ENCODE measurements at regions not wholly inside any gene's neighbourhood (a gene's known extent, or its start where the extent isn't known, plus 50 kb on each side); places are given as distances from the start of the nearest gene placed in this dataset.

DNA sequence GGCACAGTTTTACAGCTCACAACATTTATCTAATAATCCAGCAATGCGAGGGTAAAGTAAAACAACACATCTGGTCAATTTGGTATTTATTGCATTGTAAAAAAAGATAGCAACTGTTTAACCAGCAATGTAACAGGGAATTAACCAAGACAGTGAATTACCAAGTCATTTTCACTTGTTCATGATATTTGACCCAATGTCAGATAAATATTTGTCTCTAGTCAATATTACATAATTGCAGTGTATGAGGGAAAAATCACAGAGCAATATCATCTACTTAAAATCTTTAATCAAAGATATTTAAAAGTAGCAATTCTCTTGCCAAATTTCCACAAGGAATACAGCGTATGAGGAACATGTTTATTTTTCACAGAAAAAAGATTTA is 1265.1 kb upstream of the CHAC2 start (continued):
- TF ChIP-seq ZNF488 (tag by site-specific recombination; IDR thresholded peaks at IDR 0.05) = no peak
- no peak for TF ChIP-seq SCRT2 (tag by site-specific recombination; IDR thresholded peaks at IDR 0.05)
- TF ChIP-seq, protein P1, sequence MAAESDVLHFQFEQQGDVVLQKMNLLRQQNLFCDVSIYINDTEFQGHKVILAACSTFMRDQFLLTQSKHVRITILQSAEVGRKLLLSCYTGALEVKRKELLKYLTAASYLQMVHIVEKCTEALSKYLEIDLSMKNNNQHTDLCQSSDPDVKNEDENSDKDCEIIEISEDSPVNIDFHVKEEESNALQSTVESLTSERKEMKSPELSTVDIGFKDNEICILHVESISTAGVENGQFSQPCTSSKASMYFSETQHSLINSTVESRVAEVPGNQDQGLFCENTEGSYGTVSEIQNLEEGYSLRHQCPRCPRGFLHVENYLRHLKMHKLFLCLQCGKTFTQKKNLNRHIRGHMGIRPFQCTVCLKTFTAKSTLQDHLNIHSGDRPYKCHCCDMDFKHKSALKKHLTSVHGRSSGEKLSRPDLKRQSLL (tag by site-specific recombination; IDR thresholded peaks at IDR 0.05) = no peak
- no peak for TF ChIP-seq ZNF654 (tag by site-specific recombination; IDR thresholded peaks at IDR 0.05; ENCODE audit: low read depth)
- TF ChIP-seq, protein P2, sequence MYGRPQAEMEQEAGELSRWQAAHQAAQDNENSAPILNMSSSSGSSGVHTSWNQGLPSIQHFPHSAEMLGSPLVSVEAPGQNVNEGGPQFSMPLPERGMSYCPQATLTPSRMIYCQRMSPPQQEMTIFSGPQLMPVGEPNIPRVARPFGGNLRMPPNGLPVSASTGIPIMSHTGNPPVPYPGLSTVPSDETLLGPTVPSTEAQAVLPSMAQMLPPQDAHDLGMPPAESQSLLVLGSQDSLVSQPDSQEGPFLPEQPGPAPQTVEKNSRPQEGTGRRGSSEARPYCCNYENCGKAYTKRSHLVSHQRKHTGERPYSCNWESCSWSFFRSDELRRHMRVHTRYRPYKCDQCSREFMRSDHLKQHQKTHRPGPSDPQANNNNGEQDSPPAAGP (tag by site-specific recombination; IDR thresholded peaks at IDR 0.05) = no peak
- no peak for TF ChIP-seq SP3 (tag by site-specific recombination; IDR thresholded peaks at IDR 0.05)
- no peak for TF ChIP-seq MEIS1 (CRISPR knock-in tag; IDR thresholded peaks at IDR 0.05; ENCODE audit: borderline replicate concordance)
- no peak for TF ChIP-seq ZNF140 (tag by site-specific recombination; IDR thresholded peaks at IDR 0.05)

DNA sequence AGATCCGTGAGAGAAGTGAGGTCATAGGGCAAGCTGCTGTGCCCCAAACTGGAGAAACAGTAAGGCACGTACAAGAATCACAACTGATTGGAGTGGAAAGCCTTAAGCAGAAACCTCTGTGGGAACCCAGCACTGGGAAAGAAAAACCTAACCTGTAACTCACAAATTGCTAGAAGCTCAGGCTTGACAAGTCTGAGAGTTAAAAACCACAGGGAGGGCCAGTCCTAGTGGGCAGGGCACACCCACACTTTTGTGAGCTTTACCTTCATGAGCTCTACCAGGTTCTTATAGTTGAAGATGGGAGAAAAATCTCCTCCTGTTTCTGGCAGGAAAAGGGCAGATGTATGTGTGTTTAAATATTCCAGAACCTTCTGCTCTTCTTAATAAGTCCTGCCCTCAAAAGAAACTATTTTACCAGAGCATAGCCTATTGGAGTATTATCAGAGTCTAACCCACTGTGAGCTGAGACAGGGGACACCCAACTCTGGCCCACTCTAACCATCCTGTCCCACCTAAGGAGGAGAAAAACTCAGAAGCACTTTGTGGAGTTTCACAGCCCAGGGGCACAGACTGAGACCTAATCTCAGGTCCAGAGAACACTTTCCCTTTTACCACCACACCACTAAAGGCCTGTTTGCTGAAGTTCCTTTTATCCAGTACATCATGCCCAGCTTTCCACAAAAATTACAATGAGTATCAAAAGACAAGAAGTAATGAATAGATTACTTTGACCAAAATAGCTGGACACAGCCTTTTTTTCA is 1265.7 kb upstream of the CHAC2 start:
- ChIA-PET POLR2A (no interaction called here), CTCF (no interaction called here)
- no peaks in the 10 kb centered on the region for H3K4me1 ChIP-seq (ENCODE audit: control insufficient read depth, insufficient read depth, low read length)
- no peak overlapping the region for H3K27ac ChIP-seq (ENCODE audit: extremely low read depth, low read depth, low read length)
- no peaks in the 10 kb centered on the region for H3K36me3 ChIP-seq (ENCODE audit: control insufficient read depth in 2 of 2, insufficient read depth in 1 of 2, low read length in 2 of 2)
- H3K9me3 ChIP-seq (ENCODE audit: control insufficient read depth, insufficient read depth, low read depth, low read length) = no peaks in the 10 kb centered on the region
- TF ChIP-seq ZNF366 (tag by site-specific recombination; conservative IDR thresholded peaks at IDR 0.05) (no peak), ZNF677 (tag by site-specific recombination; IDR thresholded peaks at IDR 0.05) (no peak), ZNF140 (tag by site-specific recombination; IDR thresholded peaks at IDR 0.05) (no peak), ZNF239 (tag by site-specific recombination; IDR thresholded peaks at IDR 0.05) (no peak), ZSCAN16 (tag by site-specific recombination; IDR thresholded peaks at IDR 0.05) (no peak), ZNF223 (tag by site-specific recombination; IDR thresholded peaks at IDR 0.05) (no peak), IKZF3 (tag by site-specific recombination; IDR thresholded peaks at IDR 0.05) (no peak), ZNF571 (tag by site-specific recombination; IDR thresholded peaks at IDR 0.05) (no peak), ZNF426 (tag by site-specific recombination; IDR thresholded peaks at IDR 0.05) (no peak), ZNF350 (tag by site-specific recombination; IDR thresholded peaks at IDR 0.05) (no peak), ZNF274 (IDR thresholded peaks at IDR 0.05; ENCODE audit: low read length) (no peak), ZNF274 (tag by site-specific recombination; IDR thresholded peaks at IDR 0.05; ENCODE audit: borderline replicate concordance) (no peak), ZNF548 (tag by site-specific recombination; IDR thresholded peaks at IDR 0.05) (no peak), ZNF629 (tag by site-specific recombination; IDR thresholded peaks at IDR 0.05) (no peak), ZNF555 (tag by site-specific recombination; conservative IDR thresholded peaks at IDR 0.05) (no peak), ZNF585B (tag by site-specific recombination; IDR thresholded peaks at IDR 0.05) (no peak)
- TF ChIP-seq, protein P3, sequence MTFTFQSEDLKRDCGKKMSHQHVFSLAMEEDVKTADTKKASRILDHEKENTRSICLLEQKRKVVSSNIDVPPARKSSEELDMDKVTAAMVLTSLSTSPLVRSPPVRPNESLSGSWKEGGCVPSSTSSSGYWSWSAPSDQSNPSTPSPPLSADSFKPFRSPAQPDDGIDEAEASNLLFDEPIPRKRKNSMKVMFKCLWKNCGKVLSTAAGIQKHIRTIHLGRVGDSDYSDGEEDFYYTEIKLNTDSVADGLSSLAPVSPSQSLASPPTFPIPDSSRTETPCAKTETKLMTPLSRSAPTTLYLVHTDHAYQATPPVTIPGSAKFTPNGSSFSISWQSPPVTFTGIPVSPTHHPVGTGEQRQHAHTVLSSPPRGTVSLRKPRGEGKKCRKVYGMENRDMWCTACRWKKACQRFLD (tag by site-specific recombination; IDR thresholded peaks at IDR 0.05) = no peak
- no peak overlapping the region for H3K4me3 ChIP-seq (ENCODE audit: low read depth, low read length)
